Hypothalamus (tissue), 51 donors: ENCODE measurements at regions not wholly inside any gene's neighbourhood (a gene's known extent, or its start where the extent isn't known, plus 50 kb on each side); places are given as distances from the start of the nearest gene placed in this dataset.
A peak's percentile ranks its signal among the peaks of the same experiment; 100 is the strongest.

Experiments
- DNase-seq, 51 donors: peaks; one replicate each; lab custom pipeline; 2025; lab: John Stamatoyannopoulos, UW

- peak in 1 of 51 donors; percentile 7 for DNase-seq
Measured at GRCh38 chr6:147117580-147117979, 86.6 kb upstream of the STXBP5 start.

DNA sequence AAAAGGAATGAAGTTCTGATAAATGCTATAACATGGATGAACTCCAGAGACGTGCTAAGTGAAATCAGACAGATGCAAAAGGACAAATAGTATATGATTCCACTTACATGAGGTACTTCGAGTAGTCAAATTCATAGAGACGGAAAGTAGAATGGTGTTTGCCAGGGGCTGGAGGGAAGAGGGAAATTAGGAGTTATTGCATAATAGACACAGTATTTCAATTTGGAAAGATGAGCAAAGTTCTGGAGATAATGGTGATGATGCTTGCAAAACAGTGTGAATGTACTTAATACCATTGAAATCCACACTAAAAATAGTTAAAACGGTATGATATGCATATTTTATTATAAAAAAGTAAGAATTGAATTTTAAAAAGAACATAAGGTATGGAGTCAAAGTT is 84.9 kb upstream of the STXBP5 start:
- DNase-seq = no peak

GRCh38 chr6:147122823-147123222 is 81.4 kb upstream of the STXBP5 start:
- no peak for DNase-seq

DNA sequence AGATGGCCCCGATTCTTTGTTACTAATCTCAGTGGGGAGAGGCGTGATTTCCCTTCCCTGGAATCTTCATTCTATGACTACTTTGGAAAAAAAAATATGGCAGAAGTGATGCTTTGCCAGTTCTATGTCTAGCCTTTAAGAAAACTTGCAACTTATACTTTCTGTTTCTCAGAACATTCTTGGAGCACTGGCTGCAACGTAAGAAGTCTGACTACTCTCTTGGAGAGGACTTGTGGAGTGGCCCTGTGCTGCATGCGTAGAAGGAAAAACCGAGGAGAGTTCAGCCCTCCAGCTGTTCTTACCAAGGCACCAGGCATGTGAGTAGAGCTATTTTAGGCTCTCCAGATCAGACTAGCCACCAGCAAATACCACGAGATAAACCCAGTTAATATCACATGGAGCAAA is 77.6 kb upstream of the STXBP5 start:
- DNase-seq = no peak

- no peak for DNase-seq
Measured at GRCh38 chr6:147127587-147127986, 76.6 kb upstream of the STXBP5 start.

DNA sequence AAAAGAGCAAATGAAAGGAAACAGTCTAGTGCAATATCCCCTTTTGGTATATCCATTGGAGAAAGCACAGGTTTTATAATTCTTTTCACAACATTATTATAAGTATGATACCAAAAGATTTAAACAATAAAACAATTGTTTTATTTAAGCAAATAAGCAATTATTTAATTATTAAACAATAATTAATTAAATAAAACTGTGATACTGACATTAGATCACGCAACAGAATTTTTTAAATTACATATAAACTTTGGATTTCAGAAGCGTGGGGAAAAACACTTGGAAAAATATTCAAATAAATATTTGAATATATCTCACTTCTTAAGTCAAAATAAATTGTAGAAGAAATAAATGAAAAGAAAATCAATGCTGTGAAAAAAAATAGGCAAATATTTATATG is 76.2 kb upstream of the STXBP5 start:
- no peak for DNase-seq

DNA sequence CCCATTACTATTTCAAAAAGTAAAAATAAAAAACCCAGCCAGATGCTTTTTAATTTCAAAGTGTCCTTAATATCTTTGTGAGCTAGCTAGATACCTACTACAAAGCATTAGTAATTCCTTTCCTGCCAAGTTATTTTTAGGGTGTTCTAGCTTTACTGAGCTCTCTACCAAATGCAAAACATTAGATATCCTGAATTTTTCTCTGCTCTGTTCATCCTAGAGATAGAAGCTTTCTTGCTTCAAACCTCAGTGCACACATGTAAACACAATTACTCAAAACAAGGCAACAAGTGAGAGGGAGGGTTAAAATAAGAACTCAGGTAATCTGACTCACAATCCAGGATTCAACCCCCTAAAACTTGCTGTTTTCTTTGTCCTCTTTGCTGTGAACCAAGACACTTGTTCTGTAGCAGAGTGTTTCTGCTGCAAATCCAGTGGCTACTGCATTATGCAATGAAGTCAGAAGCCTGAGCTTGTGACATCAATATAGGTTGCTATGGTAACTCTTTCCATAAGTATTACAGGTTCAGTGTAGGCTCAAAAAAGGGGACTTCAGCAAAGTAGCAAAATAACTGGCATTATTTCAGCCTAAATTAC is 72.6 kb upstream of the STXBP5 start:
- DNase-seq = peak in 2 of 51 donors; percentile 15 to 30

- DNase-seq = no peak
Measured at GRCh38 chr6:147132889-147133288, 71.3 kb upstream of the STXBP5 start.

GRCh38 chr6:147133669-147134068 is 70.5 kb upstream of the STXBP5 start:
- no peak for DNase-seq

- DNase-seq = no peak
Measured at GRCh38 chr6:147135211-147135681, 69.0 kb upstream of the STXBP5 start.

DNA sequence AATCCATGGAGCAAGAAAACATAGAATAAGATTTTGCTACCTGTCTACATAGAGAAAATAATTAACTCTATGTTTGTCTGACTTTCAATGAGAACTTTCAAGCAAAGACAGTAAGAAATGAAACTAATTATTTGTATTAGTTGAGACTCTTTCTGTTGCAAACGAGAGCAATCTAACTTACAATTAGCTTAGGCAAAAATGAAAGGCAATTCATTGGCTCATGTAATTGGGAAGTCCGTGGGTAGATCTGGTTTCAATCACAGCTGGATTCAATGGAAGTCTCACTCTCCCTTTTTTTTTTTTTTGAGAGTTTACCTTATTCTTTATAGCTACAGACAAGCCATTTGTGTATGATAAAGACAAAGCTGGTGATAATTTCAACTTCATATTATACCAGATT is 68.2 kb upstream of the STXBP5 start:
- no peak for DNase-seq

DNA sequence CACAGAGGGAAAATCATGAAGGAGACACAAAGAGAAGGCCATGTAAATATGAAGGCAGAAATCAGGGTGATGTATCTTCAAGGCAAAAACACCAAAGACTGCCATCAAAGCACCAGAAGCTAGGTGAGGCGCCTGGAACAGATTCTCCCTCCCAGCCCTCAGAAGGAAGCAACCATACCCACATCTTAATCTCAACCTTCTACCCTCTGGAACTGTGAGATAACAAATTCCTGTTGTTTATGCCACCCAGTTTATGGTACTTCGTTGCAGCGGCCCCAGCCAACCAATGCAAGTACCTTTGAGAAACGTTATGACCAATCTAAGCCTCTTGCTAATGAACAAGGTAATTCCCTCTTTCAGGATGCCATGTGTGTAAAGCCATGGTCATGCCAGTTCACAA is 66.2 kb upstream of the STXBP5 start:
- DNase-seq = no peak

DNA sequence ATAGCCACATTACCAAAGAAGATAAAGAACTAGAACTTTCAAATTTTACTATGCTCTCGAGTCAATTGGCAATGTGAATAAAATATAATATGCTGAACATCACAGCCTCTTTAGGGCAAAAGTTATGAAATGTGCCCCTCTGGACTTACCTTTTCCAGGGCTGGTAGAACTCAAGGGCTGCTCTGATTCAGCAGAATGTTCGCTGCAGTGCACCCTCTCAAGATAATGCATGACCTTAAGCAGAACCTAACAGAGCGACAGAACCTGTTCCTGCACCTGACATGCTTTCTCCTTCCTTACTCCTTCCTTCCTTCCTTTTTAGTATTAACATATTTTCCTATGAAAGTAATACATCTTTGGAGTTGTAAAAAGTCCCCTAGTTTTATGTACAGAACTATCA is 65.4 kb upstream of the STXBP5 start:
- DNase-seq = no peak

- DNase-seq = no peak
Measured at GRCh38 chr6:147141711-147142308, 62.4 kb upstream of the STXBP5 start.

- DNase-seq = no peak
Measured at GRCh38 chr6:147142684-147143245, 61.5 kb upstream of the STXBP5 start.

DNA sequence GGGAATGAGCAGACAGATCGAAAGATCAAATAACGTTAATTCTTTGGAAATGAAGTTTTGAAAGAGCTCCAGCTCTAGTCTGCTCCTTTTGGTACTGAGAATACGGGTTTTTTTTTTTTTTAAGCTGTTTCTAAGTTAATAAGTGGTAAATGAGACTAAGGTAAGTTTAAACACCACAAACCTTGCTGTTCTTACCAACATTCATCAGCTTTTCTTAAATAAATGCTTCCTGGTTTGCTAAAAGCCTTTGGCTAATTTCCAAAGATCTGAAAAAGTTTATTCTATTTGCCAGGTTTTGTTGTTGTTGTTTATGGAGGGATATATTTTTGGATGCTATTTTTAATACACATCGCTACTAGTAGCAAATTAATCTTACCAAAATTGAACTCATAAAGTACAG is 55.1 kb upstream of the STXBP5 start:
- no peak for DNase-seq

GRCh38 chr6:147149826-147150225 is 54.4 kb upstream of the STXBP5 start:
- no peak for DNase-seq

DNA sequence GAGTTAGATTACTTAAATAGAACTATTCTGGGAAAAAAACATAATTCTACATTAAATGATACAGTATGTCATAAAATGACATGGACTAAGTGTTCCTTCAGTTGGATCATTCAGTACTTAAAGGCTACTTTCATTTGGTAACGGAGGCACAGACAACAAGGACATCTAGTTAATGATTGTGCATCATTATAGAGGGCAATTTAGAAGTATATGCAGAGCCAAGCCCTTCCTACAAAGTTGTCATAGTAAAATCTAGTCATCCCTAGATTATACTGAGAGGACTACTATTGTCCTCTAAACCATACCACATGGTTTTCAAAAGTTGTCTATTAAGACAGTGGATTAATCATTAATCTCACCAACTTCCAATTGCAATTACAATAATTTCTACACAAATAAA is 53.9 kb upstream of the STXBP5 start:
- no peak for DNase-seq
